HepG2 (cell line): ENCODE measurements at regions not wholly inside any gene's neighbourhood (a gene's known extent, or its start where the extent isn't known, plus 50 kb on each side); places are given as distances from the start of the nearest gene placed in this dataset.

Source experiments
- CBX5 ChIP-seq: sonication (generic); formaldehyde crosslinking; IDR thresholded peaks from 2 replicates; pipeline ENCODE4 v1.4.0; 2020; ENCODE audit warnings: missing genetic modification reagents, borderline replicate concordance
- GATAD2A ChIP-seq: IDR thresholded peaks from 2 replicates; pipeline ENCODE4 v1.6.1; 2016
- HNF4A ChIP-seq: sonication (generic); formaldehyde crosslinking; IDR thresholded peaks from 2 replicates; pipeline ENCODE4 v1.4.0; 2020; ENCODE audit warnings: missing genetic modification reagents
- LCORL ChIP-seq, 2 experiments: fragments of 450-650 bp in 1 of 2; sonication (generic) in 1 of 2; formaldehyde crosslinking in 1 of 2; IDR thresholded peaks; 2 replicates each; pipeline versions ENCODE4 v1.5.0 to v1.6.1; 2017 to 2020; ENCODE audit warnings: antibody characterized with exemption in 1 of 2, missing genetic modification reagents in 1 of 2
- MXD4 ChIP-seq: IDR thresholded peaks from 2 replicates; pipeline ENCODE4 v1.6.1; 2016; ENCODE audit warnings: mild to moderate bottlenecking, missing biosample characterization, missing genetic modification reagents
- RARA ChIP-seq: IDR thresholded peaks from 2 replicates; pipeline ENCODE4 v1.6.1; 2016; ENCODE audit warnings: missing genetic modification reagents, missing compliant biosample characterization
- RXRA ChIP-seq: sonication (generic); formaldehyde crosslinking; IDR thresholded peaks from 2 replicates; pipeline ENCODE4 v1.5.1; 2020; ENCODE audit warnings: missing genetic modification reagents
- RXRB ChIP-seq: IDR thresholded peaks from 2 replicates; pipeline ENCODE4 v1.6.1; 2016; ENCODE audit warnings: borderline replicate concordance, missing genetic modification reagents, missing compliant biosample characterization
- SAP130 ChIP-seq: IDR thresholded peaks from 2 replicates; pipeline ENCODE4 v1.6.1; 2016; ENCODE audit warnings: low read depth
- TBX2 ChIP-seq: sonication (generic); formaldehyde crosslinking; IDR thresholded peaks from 2 replicates; pipeline ENCODE4 v1.5.0; 2020; ENCODE audit warnings: missing genetic modification reagents, mild to moderate bottlenecking, borderline replicate concordance
- ZFP37 ChIP-seq: sonication (generic); formaldehyde crosslinking; IDR thresholded peaks from 2 replicates; pipeline ENCODE4 v1.4.0; 2020; ENCODE audit warnings: missing genetic modification reagents, borderline replicate concordance
- ZMAT3 ChIP-seq: sonication (generic); formaldehyde crosslinking; conservative IDR thresholded peaks from 2 replicates; pipeline ENCODE4 v1.7.0; 2021; ENCODE audit warnings: missing genetic modification reagents
- ZMYM3 ChIP-seq: sonication (generic); formaldehyde crosslinking; IDR thresholded peaks from 2 replicates; pipeline ENCODE4 v1.5.1; 2020; ENCODE audit warnings: mild to moderate bottlenecking, missing genetic modification reagents
- ZNF12 ChIP-seq: sonication (generic); formaldehyde crosslinking; IDR thresholded peaks from 2 replicates; pipeline ENCODE4 v1.5.0; 2020; ENCODE audit warnings: missing genetic modification reagents
- ZNF263 ChIP-seq: sonication (generic); formaldehyde crosslinking; IDR thresholded peaks from 2 replicates; pipeline ENCODE4 v1.4.0; 2020; ENCODE audit warnings: missing genetic modification reagents
- ZNF563 ChIP-seq: sonication (generic); formaldehyde crosslinking; IDR thresholded peaks from 2 replicates; pipeline ENCODE4 v1.8.0; 2022; ENCODE audit warnings: mild to moderate bottlenecking, moderate library complexity, missing genetic modification reagents
- ZSCAN9 ChIP-seq: IDR thresholded peaks from 2 replicates; pipeline ENCODE4 v1.6.1; 2016; ENCODE audit warnings: borderline replicate concordance
- TF ChIP-seq, protein P1 (sequence below): sonication (generic); formaldehyde crosslinking; IDR thresholded peaks from 2 replicates; pipeline ENCODE4 v1.4.0; 2020; ENCODE audit warnings: mild to moderate bottlenecking, missing genetic modification reagents, borderline replicate concordance
- TF ChIP-seq, protein P2 (sequence below): sonication (generic); formaldehyde crosslinking; IDR thresholded peaks from 2 replicates; pipeline ENCODE4 v1.4.0; 2020; ENCODE audit warnings: missing genetic modification reagents
- TF ChIP-seq, protein P3 (sequence below): sonication (generic); formaldehyde crosslinking; conservative IDR thresholded peaks from 2 replicates; pipeline ENCODE4 v1.4.0; 2020; ENCODE audit warnings: missing genetic modification reagents

DNA sequence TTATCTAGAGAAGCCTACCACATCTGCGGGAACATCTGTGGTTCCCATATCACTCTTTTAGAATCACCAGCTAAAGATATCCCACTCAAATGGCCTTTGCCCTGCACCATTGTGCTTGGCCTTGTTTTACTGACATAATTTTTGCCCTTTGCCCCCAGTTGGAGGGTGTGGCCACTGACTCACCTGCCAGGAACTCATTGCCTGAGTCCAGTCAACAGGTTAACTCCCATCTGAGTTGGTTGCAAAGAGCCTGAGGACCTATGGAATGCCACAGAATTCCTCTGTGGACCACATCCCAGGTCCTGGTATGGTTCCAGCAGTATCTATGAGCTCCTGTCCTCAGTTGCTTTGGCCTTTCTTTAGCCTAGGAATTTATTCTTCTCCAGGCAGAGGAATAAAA, 55.7 kb upstream of the PTGR2 start (continued):
- TF ChIP-seq, protein P1, sequence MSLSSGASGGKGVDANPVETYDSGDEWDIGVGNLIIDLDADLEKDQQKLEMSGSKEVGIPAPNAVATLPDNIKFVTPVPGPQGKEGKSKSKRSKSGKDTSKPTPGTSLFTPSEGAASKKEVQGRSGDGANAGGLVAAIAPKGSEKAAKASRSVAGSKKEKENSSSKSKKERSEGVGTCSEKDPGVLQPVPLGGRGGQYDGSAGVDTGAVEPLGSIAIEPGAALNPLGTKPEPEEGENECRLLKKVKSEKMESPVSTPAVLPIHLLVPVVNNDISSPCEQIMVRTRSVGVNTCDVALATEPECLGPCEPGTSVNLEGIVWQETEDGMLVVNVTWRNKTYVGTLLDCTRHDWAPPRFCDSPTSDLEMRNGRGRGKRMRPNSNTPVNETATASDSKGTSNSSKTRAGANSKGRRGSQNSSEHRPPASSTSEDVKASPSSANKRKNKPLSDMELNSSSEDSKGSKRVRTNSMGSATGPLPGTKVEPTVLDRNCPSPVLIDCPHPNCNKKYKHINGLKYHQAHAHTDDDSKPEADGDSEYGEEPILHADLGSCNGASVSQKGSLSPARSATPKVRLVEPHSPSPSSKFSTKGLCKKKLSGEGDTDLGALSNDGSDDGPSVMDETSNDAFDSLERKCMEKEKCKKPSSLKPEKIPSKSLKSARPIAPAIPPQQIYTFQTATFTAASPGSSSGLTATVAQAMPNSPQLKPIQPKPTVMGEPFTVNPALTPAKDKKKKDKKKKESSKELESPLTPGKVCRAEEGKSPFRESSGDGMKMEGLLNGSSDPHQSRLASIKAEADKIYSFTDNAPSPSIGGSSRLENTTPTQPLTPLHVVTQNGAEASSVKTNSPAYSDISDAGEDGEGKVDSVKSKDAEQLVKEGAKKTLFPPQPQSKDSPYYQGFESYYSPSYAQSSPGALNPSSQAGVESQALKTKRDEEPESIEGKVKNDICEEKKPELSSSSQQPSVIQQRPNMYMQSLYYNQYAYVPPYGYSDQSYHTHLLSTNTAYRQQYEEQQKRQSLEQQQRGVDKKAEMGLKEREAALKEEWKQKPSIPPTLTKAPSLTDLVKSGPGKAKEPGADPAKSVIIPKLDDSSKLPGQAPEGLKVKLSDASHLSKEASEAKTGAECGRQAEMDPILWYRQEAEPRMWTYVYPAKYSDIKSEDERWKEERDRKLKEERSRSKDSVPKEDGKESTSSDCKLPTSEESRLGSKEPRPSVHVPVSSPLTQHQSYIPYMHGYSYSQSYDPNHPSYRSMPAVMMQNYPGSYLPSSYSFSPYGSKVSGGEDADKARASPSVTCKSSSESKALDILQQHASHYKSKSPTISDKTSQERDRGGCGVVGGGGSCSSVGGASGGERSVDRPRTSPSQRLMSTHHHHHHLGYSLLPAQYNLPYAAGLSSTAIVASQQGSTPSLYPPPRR (CRISPR knock-in tag), result 0 out of 2 replicates have a peak, but pooled peaks have one; percentile 32
- TF ChIP-seq RXRB (CRISPR knock-in tag) (peak; percentile 87), GATAD2A (CRISPR knock-in tag) (peak; percentile 87), SAP130 (CRISPR knock-in tag) (peak; percentile 89), RXRA (CRISPR knock-in tag) (peak; percentile 85; the same call in 1 of the 2 replicates), ZFP37 (CRISPR knock-in tag) (0 out of 2 replicates have a peak, but pooled peaks have one; percentile 35), MXD4 (CRISPR knock-in tag) (no peak), TBX2 (CRISPR knock-in tag) (0 out of 2 replicates have a peak, but pooled peaks have one; percentile 15), ZSCAN9 (CRISPR knock-in tag) (peak; percentile 73; the same call in 1 of the 2 replicates), ZNF12 (0 out of 2 replicates have a peak, but pooled peaks have one; percentile 57), RARA (CRISPR knock-in tag) (peak; percentile 91), HNF4A (peak; percentile 92), CBX5 (CRISPR knock-in tag) (peak; percentile 79; the same call in 1 of the 2 replicates), ZNF263 (no peak), LCORL (IDR thresholded peaks at IDR 0.05) (no peak), LCORL (CRISPR knock-in tag; IDR thresholded peaks at IDR 0.05) (peak; percentile 65), ZNF563 (CRISPR knock-in tag) (no peak), ZMYM3 (CRISPR knock-in tag) (peak; percentile 31; the same call in 1 of the 2 replicates), ZMAT3 (CRISPR knock-in tag) (0 out of 2 replicates have a peak, but pooled peaks have one; percentile 34)
- TF ChIP-seq, protein P2, sequence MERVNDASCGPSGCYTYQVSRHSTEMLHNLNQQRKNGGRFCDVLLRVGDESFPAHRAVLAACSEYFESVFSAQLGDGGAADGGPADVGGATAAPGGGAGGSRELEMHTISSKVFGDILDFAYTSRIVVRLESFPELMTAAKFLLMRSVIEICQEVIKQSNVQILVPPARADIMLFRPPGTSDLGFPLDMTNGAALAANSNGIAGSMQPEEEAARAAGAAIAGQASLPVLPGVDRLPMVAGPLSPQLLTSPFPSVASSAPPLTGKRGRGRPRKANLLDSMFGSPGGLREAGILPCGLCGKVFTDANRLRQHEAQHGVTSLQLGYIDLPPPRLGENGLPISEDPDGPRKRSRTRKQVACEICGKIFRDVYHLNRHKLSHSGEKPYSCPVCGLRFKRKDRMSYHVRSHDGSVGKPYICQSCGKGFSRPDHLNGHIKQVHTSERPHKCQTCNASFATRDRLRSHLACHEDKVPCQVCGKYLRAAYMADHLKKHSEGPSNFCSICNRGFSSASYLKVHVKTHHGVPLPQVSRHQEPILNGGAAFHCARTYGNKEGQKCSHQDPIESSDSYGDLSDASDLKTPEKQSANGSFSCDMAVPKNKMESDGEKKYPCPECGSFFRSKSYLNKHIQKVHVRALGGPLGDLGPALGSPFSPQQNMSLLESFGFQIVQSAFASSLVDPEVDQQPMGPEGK (CRISPR knock-in tag), result peak; percentile 52
- TF ChIP-seq, protein P3, sequence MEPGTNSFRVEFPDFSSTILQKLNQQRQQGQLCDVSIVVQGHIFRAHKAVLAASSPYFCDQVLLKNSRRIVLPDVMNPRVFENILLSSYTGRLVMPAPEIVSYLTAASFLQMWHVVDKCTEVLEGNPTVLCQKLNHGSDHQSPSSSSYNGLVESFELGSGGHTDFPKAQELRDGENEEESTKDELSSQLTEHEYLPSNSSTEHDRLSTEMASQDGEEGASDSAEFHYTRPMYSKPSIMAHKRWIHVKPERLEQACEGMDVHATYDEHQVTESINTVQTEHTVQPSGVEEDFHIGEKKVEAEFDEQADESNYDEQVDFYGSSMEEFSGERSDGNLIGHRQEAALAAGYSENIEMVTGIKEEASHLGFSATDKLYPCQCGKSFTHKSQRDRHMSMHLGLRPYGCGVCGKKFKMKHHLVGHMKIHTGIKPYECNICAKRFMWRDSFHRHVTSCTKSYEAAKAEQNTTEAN (CRISPR knock-in tag), result 0 out of 2 replicates have a peak, but pooled peaks have one; percentile 34
